GM21390 (cell line): ENCODE measurements at regions not wholly inside any gene's neighbourhood (a gene's known extent, or its start where the extent isn't known, plus 50 kb on each side); places are given as distances from the start of the nearest gene placed in this dataset.
"Not testable (repeated sequence)": the region's sequence is repeated elsewhere in the genome, so short reads cannot be mapped to it uniquely, and the experiment has no call there.

Experiments
- ATAC-seq: cut with Tn5 transposase; IDR thresholded peaks from one replicate; pipeline ENCODE4 v1.9.1; 2021; ENCODE audit not compliant: unreplicated experiment

- no peak for ATAC-seq
These were observed 300.0 kb upstream of the ALG10B start for GRCh38 chr12:38016602-38017001.

- ATAC-seq: no peak
These were observed 290.7 kb upstream of the ALG10B start for GRCh38 chr12:38025916-38026315.

- ATAC-seq: no peak
These were observed 263.5 kb upstream of the ALG10B start for GRCh38 chr12:38053113-38053512.

GRCh38 chr12:38053655-38054464 is 262.7 kb upstream of the ALG10B start:
- no peak for ATAC-seq

GRCh38 chr12:38056701-38057689 is 259.6 kb upstream of the ALG10B start:
- no peak for ATAC-seq

GRCh38 chr12:38099686-38100085 is 216.9 kb upstream of the ALG10B start:
- no peak for ATAC-seq

- no peak for ATAC-seq
These were observed 214.8 kb upstream of the ALG10B start for GRCh38 chr12:38101753-38102152.

- ATAC-seq: no peak
These were observed 214.4 kb upstream of the ALG10B start for GRCh38 chr12:38102197-38102596.

GRCh38 chr12:38110026-38110699 is 206.4 kb upstream of the ALG10B start:
- ATAC-seq: no peak

- ATAC-seq: no peak
These were observed 202.6 kb upstream of the ALG10B start for GRCh38 chr12:38113991-38114390.

- no peak for ATAC-seq
These were observed 199.6 kb upstream of the ALG10B start for GRCh38 chr12:38116968-38117367.

- no peak for ATAC-seq
These were observed 197.9 kb upstream of the ALG10B start for GRCh38 chr12:38118632-38119031.

GRCh38 chr12:38120438-38120837 is 196.1 kb upstream of the ALG10B start:
- ATAC-seq: no peak

GRCh38 chr12:38123028-38123427 is 193.5 kb upstream of the ALG10B start:
- ATAC-seq: not testable (repeated sequence)

GRCh38 chr12:38123566-38124246 is 192.9 kb upstream of the ALG10B start:
- ATAC-seq: no peak

- ATAC-seq: no peak
These were observed 192.1 kb upstream of the ALG10B start for GRCh38 chr12:38124247-38125012.

- no peak for ATAC-seq
These were observed 184.4 kb upstream of the ALG10B start for GRCh38 chr12:38132139-38132538.

GRCh38 chr12:38137287-38137686 is 179.3 kb upstream of the ALG10B start:
- ATAC-seq: no peak

- ATAC-seq: no peak
These were observed 178.9 kb upstream of the ALG10B start for GRCh38 chr12:38137716-38138115.
